Panc1 (cell line): ENCODE measurements at regions not wholly inside any gene's neighbourhood (a gene's known extent, or its start where the extent isn't known, plus 50 kb on each side); places are given as distances from the start of the nearest gene placed in this dataset.

Experiments used
- ATAC-seq: fragments of 200-7000 bp; cut with Tn5 transposase; 2 replicates; pipeline ENCODE4 v1.9.1; 2020; ENCODE audit warnings: mild to moderate bottlenecking, moderate library complexity
- BruUV-seq: library from RNA; stranded (reverse); fragments of 400-500 nt; replicated peaks from 2 replicates; lab custom pipeline; 2021; lab: Mats Ljungman, UMichigan
- CTCF ChIA-PET: fragments of 300-600 bp; sonication (Branson Sonifier 250); formaldehyde crosslinking; loops from one replicate; lab custom pipeline; 2022; ENCODE audit warnings: antibody characterized with exemption; lab: Charles Lee
- POLR2A ChIA-PET: fragments of 300-600 bp; sonication (Branson Sonifier 250); formaldehyde crosslinking; loops from one replicate; lab custom pipeline; 2022; ENCODE audit warnings: antibody characterized with exemption; lab: Charles Lee
- DNase-seq: peaks from one replicate; pipeline ENCODE4 v3.0.0-alpha.2; 2010; ENCODE audit warnings: low read depth, low spot score
- H3K27ac ChIP-seq: 2 replicates; pipeline ENCODE4 v1.5.1; 2011; ENCODE audit warnings: mild to moderate bottlenecking, low read length, inconsistent platforms
- H3K27me3 ChIP-seq: fragments of 200-500 bp; sonication (Bioruptor generic); 2 replicates; pipeline ENCODE4 v1.6.0; 2014; ENCODE audit warnings: low read length, inconsistent platforms; ENCODE audit not compliant: control insufficient read depth, insufficient read depth
- H3K36me3 ChIP-seq: fragments of 200-500 bp; sonication (Bioruptor generic); 2 replicates; pipeline ENCODE4 v1.5.1; 2014; ENCODE audit warnings: inconsistent platforms, mild to moderate bottlenecking, low read length, moderate library complexity; ENCODE audit not compliant: control insufficient read depth, insufficient read depth
- H3K4me1 ChIP-seq: 2 replicates; pipeline ENCODE4 v1.5.1; 2011; ENCODE audit warnings: inconsistent platforms, mild to moderate bottlenecking, low read length, moderate library complexity; ENCODE audit not compliant: control insufficient read depth, insufficient read depth
- H3K4me3 ChIP-seq, 2 experiments: 2 replicates each; pipeline ENCODE4 v1.5.1; 2011 to 2012; ENCODE audit warnings: low read depth in 2 of 2, low read length in 2 of 2, mild to moderate bottlenecking in 2 of 2, inconsistent platforms in 1 of 2, moderate library complexity in 1 of 2
- H3K9me3 ChIP-seq: fragments of 200-500 bp; sonication (Bioruptor generic); 2 replicates; pipeline ENCODE4 v1.5.1; 2014; ENCODE audit warnings: low read depth, mild to moderate bottlenecking, inconsistent platforms, low read length, moderate library complexity; ENCODE audit not compliant: control insufficient read depth, insufficient read depth
- POLR2AphosphoS5 ChIP-seq: IDR thresholded peaks from 2 replicates; pipeline ENCODE4 v1.6.1; 2012; ENCODE audit warnings: mild to moderate bottlenecking, low read depth, low read length, moderate library complexity
- SIN3A ChIP-seq: IDR thresholded peaks from 2 replicates; pipeline ENCODE4 v1.6.1; 2012; ENCODE audit warnings: low read depth, mild to moderate bottlenecking, low read length, moderate library complexity, borderline replicate concordance; ENCODE audit not compliant: insufficient read depth
- TCF7L2 ChIP-seq: IDR thresholded peaks from 2 replicates; pipeline ENCODE4 v1.6.1; 2011; ENCODE audit warnings: mild to moderate bottlenecking, low read depth, low read length, inconsistent platforms
- in situ Hi-C: cut with HindIII; loops from 2 replicates; pipeline ENCODE4 v1.10.0; 2016; ENCODE audit warnings: low sequenced_read_pairs, low pct_unique_long_range_greater_than_20kb
- intact Hi-C: fragments of 100-400 bp; cut with micrococcal nuclease; formaldehyde crosslinking; loops from one replicate; pipeline ENCODE4 v1.10.0; 2022; ENCODE audit not compliant: unreplicated experiment
- TF ChIP-seq, protein P1 (sequence below), 2 experiments: IDR thresholded peaks; 2 replicates each; pipeline ENCODE4 v1.6.1; 2011 to 2012; ENCODE audit warnings: low read depth in 2 of 2, control low read depth in 1 of 2, low read length in 1 of 2, mild to moderate bottlenecking in 1 of 2, moderate library complexity in 1 of 2; ENCODE audit not compliant: insufficient read depth in 1 of 2
- TF ChIP-seq, protein P2 (sequence below): fragments of 450-650 bp; IDR thresholded peaks from 2 replicates; pipeline ENCODE4 v1.5.1; 2017; ENCODE audit warnings: mild to moderate bottlenecking

DNA sequence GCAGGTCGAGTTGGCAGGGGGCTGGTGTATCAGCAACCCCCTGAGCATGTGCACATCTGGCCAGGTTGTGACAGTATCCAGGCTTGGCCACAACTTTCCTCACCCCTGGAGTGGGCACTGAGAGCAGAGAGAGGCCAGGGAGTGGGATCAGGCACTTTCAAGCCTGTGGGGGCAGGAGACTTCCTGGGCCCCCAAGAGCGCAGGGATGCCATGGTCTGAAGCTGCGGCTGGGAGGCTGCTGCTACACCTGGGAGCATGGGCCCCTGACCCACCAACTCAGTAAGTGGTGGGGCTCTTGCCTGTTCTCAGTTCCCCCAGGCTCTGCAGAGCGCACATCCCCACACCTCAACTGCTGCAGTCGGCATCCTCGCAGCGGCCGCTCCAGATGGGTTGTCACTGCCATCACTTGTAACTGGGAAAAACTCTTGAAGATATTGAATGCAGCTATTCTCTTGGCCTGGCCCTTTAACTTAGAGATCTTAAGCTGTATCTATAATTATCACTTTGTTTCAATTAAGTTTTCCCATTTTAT lies 245.4 kb upstream of the SLITRK1 start:
- CTCF ChIA-PET: no interaction called here
- no peak for ATAC-seq
- Histone ChIP-seq H3K4me1 (no peaks in the 10 kb centered on the region), H3K27me3 (no peaks in the 10 kb centered on the region), H3K36me3 (no peaks in the 10 kb centered on the region), H3K9me3 (no peaks in the 10 kb centered on the region), H3K4me3 (no peak overlapping the region), H3K27ac (no peak overlapping the region)
- in situ Hi-C loops (no loop called here), intact Hi-C loops (no loop called here)
- POLR2A ChIA-PET: no interaction called here
- TF ChIP-seq POLR2AphosphoS5: no peak
- TF ChIP-seq, protein P1, sequence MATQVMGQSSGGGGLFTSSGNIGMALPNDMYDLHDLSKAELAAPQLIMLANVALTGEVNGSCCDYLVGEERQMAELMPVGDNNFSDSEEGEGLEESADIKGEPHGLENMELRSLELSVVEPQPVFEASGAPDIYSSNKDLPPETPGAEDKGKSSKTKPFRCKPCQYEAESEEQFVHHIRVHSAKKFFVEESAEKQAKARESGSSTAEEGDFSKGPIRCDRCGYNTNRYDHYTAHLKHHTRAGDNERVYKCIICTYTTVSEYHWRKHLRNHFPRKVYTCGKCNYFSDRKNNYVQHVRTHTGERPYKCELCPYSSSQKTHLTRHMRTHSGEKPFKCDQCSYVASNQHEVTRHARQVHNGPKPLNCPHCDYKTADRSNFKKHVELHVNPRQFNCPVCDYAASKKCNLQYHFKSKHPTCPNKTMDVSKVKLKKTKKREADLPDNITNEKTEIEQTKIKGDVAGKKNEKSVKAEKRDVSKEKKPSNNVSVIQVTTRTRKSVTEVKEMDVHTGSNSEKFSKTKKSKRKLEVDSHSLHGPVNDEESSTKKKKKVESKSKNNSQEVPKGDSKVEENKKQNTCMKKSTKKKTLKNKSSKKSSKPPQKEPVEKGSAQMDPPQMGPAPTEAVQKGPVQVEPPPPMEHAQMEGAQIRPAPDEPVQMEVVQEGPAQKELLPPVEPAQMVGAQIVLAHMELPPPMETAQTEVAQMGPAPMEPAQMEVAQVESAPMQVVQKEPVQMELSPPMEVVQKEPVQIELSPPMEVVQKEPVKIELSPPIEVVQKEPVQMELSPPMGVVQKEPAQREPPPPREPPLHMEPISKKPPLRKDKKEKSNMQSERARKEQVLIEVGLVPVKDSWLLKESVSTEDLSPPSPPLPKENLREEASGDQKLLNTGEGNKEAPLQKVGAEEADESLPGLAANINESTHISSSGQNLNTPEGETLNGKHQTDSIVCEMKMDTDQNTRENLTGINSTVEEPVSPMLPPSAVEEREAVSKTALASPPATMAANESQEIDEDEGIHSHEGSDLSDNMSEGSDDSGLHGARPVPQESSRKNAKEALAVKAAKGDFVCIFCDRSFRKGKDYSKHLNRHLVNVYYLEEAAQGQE (IDR thresholded peaks at IDR 0.05; ENCODE audit: insufficient read depth in 1 of 2, low read depth in 2 of 2, low read length in 1 of 2): no peak
- no peak for TF ChIP-seq TCF7L2
- no peak for TF ChIP-seq SIN3A
- TF ChIP-seq, protein P2, sequence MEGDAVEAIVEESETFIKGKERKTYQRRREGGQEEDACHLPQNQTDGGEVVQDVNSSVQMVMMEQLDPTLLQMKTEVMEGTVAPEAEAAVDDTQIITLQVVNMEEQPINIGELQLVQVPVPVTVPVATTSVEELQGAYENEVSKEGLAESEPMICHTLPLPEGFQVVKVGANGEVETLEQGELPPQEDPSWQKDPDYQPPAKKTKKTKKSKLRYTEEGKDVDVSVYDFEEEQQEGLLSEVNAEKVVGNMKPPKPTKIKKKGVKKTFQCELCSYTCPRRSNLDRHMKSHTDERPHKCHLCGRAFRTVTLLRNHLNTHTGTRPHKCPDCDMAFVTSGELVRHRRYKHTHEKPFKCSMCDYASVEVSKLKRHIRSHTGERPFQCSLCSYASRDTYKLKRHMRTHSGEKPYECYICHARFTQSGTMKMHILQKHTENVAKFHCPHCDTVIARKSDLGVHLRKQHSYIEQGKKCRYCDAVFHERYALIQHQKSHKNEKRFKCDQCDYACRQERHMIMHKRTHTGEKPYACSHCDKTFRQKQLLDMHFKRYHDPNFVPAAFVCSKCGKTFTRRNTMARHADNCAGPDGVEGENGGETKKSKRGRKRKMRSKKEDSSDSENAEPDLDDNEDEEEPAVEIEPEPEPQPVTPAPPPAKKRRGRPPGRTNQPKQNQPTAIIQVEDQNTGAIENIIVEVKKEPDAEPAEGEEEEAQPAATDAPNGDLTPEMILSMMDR: no peak
- BruUV-seq: no TSS peak
- no peak for DNase-seq

DNA sequence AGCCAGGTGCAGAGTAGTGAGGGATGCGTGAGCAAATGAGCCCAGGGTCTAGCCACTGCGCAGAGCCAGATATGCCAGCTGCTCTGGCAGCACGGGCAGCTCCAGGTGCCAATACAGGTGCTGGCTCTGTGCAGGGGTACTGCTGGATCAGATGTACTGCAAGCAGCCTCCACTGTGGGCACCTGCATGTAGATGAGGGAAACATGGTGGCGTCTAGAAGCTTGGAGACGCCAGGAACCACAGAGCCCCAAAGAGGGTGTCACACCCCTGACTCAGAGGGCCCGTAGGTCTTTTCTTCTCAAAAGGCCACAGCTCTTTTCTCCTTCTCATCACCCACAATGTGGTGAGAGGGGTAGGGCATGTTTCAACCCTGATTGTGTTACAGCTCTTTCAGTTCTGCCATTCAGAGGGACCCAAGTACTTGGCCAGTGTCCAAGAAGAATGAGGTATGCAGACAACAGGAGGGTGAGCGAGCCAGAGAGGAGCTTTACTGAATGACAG lies 244.4 kb upstream of the SLITRK1 start:
- ATAC-seq (no peak), DNase-seq (no peak)
- no peaks in the 10 kb centered on the region for H3K36me3 ChIP-seq
- in situ Hi-C loops: no loop called here
- H3K4me1 ChIP-seq: no peaks in the 10 kb centered on the region
- H3K27ac ChIP-seq: no peak overlapping the region
- H3K27me3 ChIP-seq: no peaks in the 10 kb centered on the region
- ChIA-PET CTCF (no interaction called here), POLR2A (no interaction called here)
- intact Hi-C loops: no loop called here
- no TSS peak for BruUV-seq
- no peaks in the 10 kb centered on the region for H3K9me3 ChIP-seq
- H3K4me3 ChIP-seq: no peak overlapping the region
- no peak for TF ChIP-seq POLR2AphosphoS5
- TF ChIP-seq, protein P1 (IDR thresholded peaks at IDR 0.05; ENCODE audit: insufficient read depth in 1 of 2, low read depth in 2 of 2, low read length in 1 of 2): no peak
